Liver (tissue), 8 donors: ENCODE measurements at regions not wholly inside any gene's neighbourhood (a gene's known extent, or its start where the extent isn't known, plus 50 kb on each side); places are given as distances from the start of the nearest gene placed in this dataset.

Source experiments
- DNase-seq: peaks from one replicate; pipeline ENCODE4 v3.0.0-alpha.2; 2017; ENCODE audit warnings: low spot score
- H3K27ac ChIP-seq, 2 donors: one replicate each; pipeline ENCODE4 v1.7.0; 2013; ENCODE audit warnings: inconsistent platforms in 2 of 2, low read length in 2 of 2, control low read depth in 1 of 2, low read depth in 1 of 2, mild to moderate bottlenecking in 1 of 2
- H3K27me3 ChIP-seq, 4 donors: one replicate each; pipeline versions ENCODE4 v1.6.1 to v1.7.0; 2013; ENCODE audit warnings: low read length in 3 of 4, inconsistent platforms in 1 of 4, mild to moderate bottlenecking in 1 of 4, moderate library complexity in 1 of 4; ENCODE audit not compliant: control insufficient read depth in 4 of 4, insufficient read depth in 4 of 4
- H3K36me3 ChIP-seq, 4 donors: one replicate each; pipeline versions ENCODE4 v1.6.1 to v1.7.0; 2013; ENCODE audit warnings: low read length in 3 of 4, mild to moderate bottlenecking in 3 of 4, low read depth in 1 of 4, moderate library complexity in 1 of 4; ENCODE audit not compliant: control insufficient read depth in 4 of 4, insufficient read depth in 3 of 4
- H3K4me1 ChIP-seq, 4 donors: one replicate each; pipeline versions ENCODE4 v1.6.1 to v1.7.0; 2013; ENCODE audit warnings: low read length in 3 of 4, mild to moderate bottlenecking in 3 of 4, moderate library complexity in 1 of 4; ENCODE audit not compliant: control insufficient read depth in 4 of 4, insufficient read depth in 4 of 4
- H3K4me3 ChIP-seq, 3 donors: one replicate each; pipeline versions ENCODE4 v1.6.1 to v1.7.0; 2013; ENCODE audit warnings: low read length in 3 of 3, control low read depth in 1 of 3, low read depth in 1 of 3, mild to moderate bottlenecking in 1 of 3
- H3K9ac ChIP-seq, 2 donors: one replicate each; pipeline ENCODE4 v1.7.0; 2013; ENCODE audit warnings: low read length in 2 of 2, mild to moderate bottlenecking in 2 of 2, moderate library complexity in 2 of 2, control low read depth in 1 of 2, low read depth in 1 of 2
- H3K9me3 ChIP-seq, 4 donors: one replicate each; pipeline versions ENCODE4 v1.6.1 to v1.7.0; 2013; ENCODE audit warnings: low read length in 3 of 4; ENCODE audit not compliant: control insufficient read depth in 4 of 4
- FOXA1 ChIP-seq: IDR thresholded peaks from 2 replicates; pipeline ENCODE4 v1.6.1; 2016; ENCODE audit warnings: antibody characterized with exemption
- FOXA2 ChIP-seq: IDR thresholded peaks from 2 replicates; pipeline ENCODE4 v1.6.1; 2016; ENCODE audit warnings: antibody characterized with exemption
- GABPA ChIP-seq, 2 donors: IDR thresholded peaks in 1 of 2; conservative IDR thresholded peaks in 1 of 2; 2 replicates each; pipeline ENCODE4 v1.6.1; 2016; ENCODE audit warnings: antibody characterized with exemption in 2 of 2, mild to moderate bottlenecking in 1 of 2, moderate library complexity in 1 of 2
- HNF4G ChIP-seq: IDR thresholded peaks from 2 replicates; pipeline ENCODE4 v1.6.1; 2016; ENCODE audit warnings: antibody characterized with exemption
- JUND ChIP-seq, 2 donors: IDR thresholded peaks; 2 replicates each; pipeline ENCODE4 v1.6.1; 2016; ENCODE audit warnings: antibody characterized with exemption in 2 of 2
- NR2F2 ChIP-seq: IDR thresholded peaks from 2 replicates; pipeline ENCODE4 v1.6.1; 2016; ENCODE audit warnings: antibody characterized with exemption
- RAD21 ChIP-seq, 2 donors: IDR thresholded peaks; 2 replicates each; pipeline ENCODE4 v1.6.1; 2016; ENCODE audit warnings: antibody characterized with exemption in 2 of 2, mild to moderate bottlenecking in 2 of 2
- REST ChIP-seq: IDR thresholded peaks from 2 replicates; pipeline ENCODE4 v1.6.1; 2016; ENCODE audit warnings: antibody characterized with exemption, mild to moderate bottlenecking
- RXRA ChIP-seq, 2 donors: IDR thresholded peaks; 2 replicates each; pipeline ENCODE4 v1.6.1; 2017 to 2018; ENCODE audit warnings: antibody characterized with exemption in 2 of 2, mild to moderate bottlenecking in 1 of 2
- SP1 ChIP-seq: IDR thresholded peaks from 2 replicates; pipeline ENCODE4 v1.6.1; 2018; ENCODE audit warnings: antibody characterized with exemption, mild to moderate bottlenecking
- WGBS: extraction: QIAGEN DNeasy Blood & Tissue Kit; methylation state at CpG from one replicate; pipeline ENCODE4 v1.1.7; 2013; 5-methylcytosine and 5-hydroxymethylcytosine counted together
- TF ChIP-seq, protein P1 (sequence below): IDR thresholded peaks from 2 replicates; pipeline ENCODE4 v1.6.1; 2016; ENCODE audit warnings: antibody characterized with exemption
- TF ChIP-seq, protein P2 (sequence below): IDR thresholded peaks from 2 replicates; pipeline ENCODE4 v1.6.1; 2016; ENCODE audit warnings: antibody characterized with exemption
- TF ChIP-seq, protein P3 (sequence below): fragments of 150-350 bp; IDR thresholded peaks from 2 replicates; pipeline ENCODE4 v1.5.1; 2017; ENCODE audit warnings: improper control_type of control experiment, low read depth, low read length; ENCODE audit not compliant: missing input control
- TF ChIP-seq, protein P4 (sequence below): IDR thresholded peaks from 2 replicates; pipeline ENCODE4 v1.6.1; 2016; ENCODE audit warnings: antibody characterized with exemption
- donor health status: healthy.
- donor health status: healthy.
- donor health status: healthy.
- donor health status: healthy.
- donor health status: healthy.

DNA sequence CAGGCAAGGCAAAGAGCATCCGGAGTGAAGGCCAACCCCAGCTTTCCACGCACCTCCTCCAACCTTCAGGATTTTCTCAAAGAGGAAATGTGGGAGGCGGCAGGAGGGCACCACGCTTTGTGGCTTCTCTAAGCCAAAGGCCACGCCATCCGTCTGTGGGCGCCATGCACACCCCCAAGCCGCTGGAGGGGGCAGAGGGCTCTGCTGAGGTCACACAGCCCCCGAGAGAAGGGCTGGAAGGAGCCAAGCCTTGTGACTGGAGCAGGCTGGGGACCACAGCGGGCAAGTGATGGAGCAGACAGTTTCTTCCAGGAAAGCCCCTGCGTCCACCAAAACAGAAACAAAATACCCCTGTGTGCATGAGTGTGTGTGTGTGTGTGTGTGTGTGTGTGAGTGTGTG lies 527.4 kb downstream of the BRD1 start:
- H3K4me1 ChIP-seq: peaks cover 3 to 6% (median 4%) of the 10 kb centered on the region in 4 donors
- DNase-seq: peak; percentile 24
- H3K36me3 ChIP-seq: no peaks in the 10 kb centered on the region
- 86% methylated on average over 11 of the region's 11 CpGs for WGBS
- no peaks in the 10 kb centered on the region for H3K9me3 ChIP-seq
- H3K4me3 ChIP-seq: no peak overlapping the region
- H3K27ac ChIP-seq: no peak overlapping the region
- H3K9ac ChIP-seq: no peak overlapping the region
- TF ChIP-seq HNF4G (no peak), RAD21 (IDR thresholded peaks at IDR 0.05) (no peak), REST (no peak), GABPA (IDR thresholded peaks at IDR 0.05 in 1 of 2, conservative IDR thresholded peaks at IDR 0.05 in 1 of 2) (no peak), JUND (IDR thresholded peaks at IDR 0.05) (no peak), FOXA2 (no peak), FOXA1 (no peak)
- TF ChIP-seq, protein P1, sequence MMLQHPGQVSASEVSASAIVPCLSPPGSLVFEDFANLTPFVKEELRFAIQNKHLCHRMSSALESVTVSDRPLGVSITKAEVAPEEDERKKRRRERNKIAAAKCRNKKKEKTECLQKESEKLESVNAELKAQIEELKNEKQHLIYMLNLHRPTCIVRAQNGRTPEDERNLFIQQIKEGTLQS: no peak
- TF ChIP-seq, protein P2, sequence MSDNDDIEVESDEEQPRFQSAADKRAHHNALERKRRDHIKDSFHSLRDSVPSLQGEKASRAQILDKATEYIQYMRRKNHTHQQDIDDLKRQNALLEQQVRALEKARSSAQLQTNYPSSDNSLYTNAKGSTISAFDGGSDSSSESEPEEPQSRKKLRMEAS: no peak
- TF ChIP-seq, protein P3, sequence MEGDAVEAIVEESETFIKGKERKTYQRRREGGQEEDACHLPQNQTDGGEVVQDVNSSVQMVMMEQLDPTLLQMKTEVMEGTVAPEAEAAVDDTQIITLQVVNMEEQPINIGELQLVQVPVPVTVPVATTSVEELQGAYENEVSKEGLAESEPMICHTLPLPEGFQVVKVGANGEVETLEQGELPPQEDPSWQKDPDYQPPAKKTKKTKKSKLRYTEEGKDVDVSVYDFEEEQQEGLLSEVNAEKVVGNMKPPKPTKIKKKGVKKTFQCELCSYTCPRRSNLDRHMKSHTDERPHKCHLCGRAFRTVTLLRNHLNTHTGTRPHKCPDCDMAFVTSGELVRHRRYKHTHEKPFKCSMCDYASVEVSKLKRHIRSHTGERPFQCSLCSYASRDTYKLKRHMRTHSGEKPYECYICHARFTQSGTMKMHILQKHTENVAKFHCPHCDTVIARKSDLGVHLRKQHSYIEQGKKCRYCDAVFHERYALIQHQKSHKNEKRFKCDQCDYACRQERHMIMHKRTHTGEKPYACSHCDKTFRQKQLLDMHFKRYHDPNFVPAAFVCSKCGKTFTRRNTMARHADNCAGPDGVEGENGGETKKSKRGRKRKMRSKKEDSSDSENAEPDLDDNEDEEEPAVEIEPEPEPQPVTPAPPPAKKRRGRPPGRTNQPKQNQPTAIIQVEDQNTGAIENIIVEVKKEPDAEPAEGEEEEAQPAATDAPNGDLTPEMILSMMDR: no peak
- no peaks in the 10 kb centered on the region for H3K27me3 ChIP-seq

DNA sequence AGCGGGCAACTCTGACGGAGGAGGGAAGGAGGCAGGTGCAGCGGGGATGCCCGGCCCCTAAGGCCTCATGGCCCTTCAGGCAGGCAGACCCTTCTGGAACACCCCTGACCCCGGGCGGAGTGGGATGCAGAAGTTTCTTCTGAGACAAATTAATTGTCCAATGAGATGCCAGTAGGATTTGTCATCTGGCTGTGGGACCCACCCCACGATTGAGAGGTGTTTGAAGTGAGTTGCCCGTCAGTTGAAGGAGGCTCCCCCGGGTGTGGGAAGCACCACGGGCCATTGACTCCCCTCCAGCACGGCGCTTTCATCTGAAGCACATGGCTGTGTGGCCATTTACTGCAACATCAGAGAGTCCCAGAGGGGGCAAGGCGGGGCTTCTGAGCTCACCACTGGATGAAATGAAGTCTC lies 527.8 kb downstream of the BRD1 start:
- no peak overlapping the region for H3K27ac ChIP-seq
- no peaks in the 10 kb centered on the region for H3K36me3 ChIP-seq
- DNase-seq: peak; percentile 12
- H3K9ac ChIP-seq: no peak overlapping the region
- no peaks in the 10 kb centered on the region for H3K9me3 ChIP-seq
- no peaks in the 10 kb centered on the region for H3K27me3 ChIP-seq
- peaks cover under 1 to 3% (median 1%) of the 10 kb centered on the region in 4 donors for H3K4me1 ChIP-seq
- TF ChIP-seq SP1 (no peak), FOXA2 (no peak), JUND (IDR thresholded peaks at IDR 0.05) (no peak), RAD21 (IDR thresholded peaks at IDR 0.05) (no peak), REST (no peak), HNF4G (no peak), NR2F2 (no peak), RXRA (IDR thresholded peaks at IDR 0.05) (no peak)
- TF ChIP-seq, protein P3: no peak
- TF ChIP-seq, protein P4, sequence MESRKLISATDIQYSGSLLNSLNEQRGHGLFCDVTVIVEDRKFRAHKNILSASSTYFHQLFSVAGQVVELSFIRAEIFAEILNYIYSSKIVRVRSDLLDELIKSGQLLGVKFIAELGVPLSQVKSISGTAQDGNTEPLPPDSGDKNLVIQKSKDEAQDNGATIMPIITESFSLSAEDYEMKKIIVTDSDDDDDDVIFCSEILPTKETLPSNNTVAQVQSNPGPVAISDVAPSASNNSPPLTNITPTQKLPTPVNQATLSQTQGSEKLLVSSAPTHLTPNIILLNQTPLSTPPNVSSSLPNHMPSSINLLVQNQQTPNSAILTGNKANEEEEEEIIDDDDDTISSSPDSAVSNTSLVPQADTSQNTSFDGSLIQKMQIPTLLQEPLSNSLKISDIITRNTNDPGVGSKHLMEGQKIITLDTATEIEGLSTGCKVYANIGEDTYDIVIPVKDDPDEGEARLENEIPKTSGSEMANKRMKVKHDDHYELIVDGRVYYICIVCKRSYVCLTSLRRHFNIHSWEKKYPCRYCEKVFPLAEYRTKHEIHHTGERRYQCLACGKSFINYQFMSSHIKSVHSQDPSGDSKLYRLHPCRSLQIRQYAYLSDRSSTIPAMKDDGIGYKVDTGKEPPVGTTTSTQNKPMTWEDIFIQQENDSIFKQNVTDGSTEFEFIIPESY: no peak
- no peak overlapping the region for H3K4me3 ChIP-seq
- WGBS: 87% methylated on average over 13 of the region's 13 CpGs
